Endothelial cell of umbilical vein (primary cell): ENCODE measurements at regions not wholly inside any gene's neighbourhood (a gene's known extent, or its start where the extent isn't known, plus 50 kb on each side); places are given as distances from the start of the nearest gene placed in this dataset.

Experiments
- BruUV-seq: library from RNA; stranded (reverse); fragments of 400-500 nt; replicated peaks from 2 replicates; lab custom pipeline; 2021; lab: Mats Ljungman, UMichigan
- CTCF ChIA-PET: fragments of 300-600, 350-600 bp; sonication (Branson Sonifier 250); formaldehyde crosslinking; loops from one replicate; lab custom pipeline; 2021; ENCODE audit warnings: antibody characterized with exemption, inconsistent platforms; lab: Charles Lee
- POLR2A ChIA-PET: fragments of 300-600, 350-600 bp; sonication (Branson Sonifier 250); formaldehyde crosslinking; loops from one replicate; lab custom pipeline; 2021; ENCODE audit warnings: antibody characterized with exemption, inconsistent platforms; lab: Charles Lee
- DNase-seq: peaks from one replicate; pipeline ENCODE4 v3.0.0-alpha.2; 2011; ENCODE audit warnings: low read depth, low spot score
- FAIRE-seq: peaks from 2 replicates; lab custom pipeline; 2011; peaks lifted over from hg19 to GRCh38; lab: Jason Lieb, UNC
- H2AFZ ChIP-seq: 2 replicates; pipeline ENCODE4 v1.6.0; 2012; ENCODE audit warnings: low read depth, low read length, control low read depth, inconsistent platforms
- H3K27ac ChIP-seq: 2 replicates; pipeline ENCODE4 v1.5.1; 2011; ENCODE audit warnings: low read depth, mild to moderate bottlenecking, control low read depth, low read length, moderate library complexity; ENCODE audit not compliant: insufficient read depth
- H3K27me3 ChIP-seq, 2 experiments: 2 replicates each; pipeline versions ENCODE4 v1.6.0 to v1.6.1; 2011; ENCODE audit warnings: low read length in 2 of 2, mixed read lengths in 1 of 2; ENCODE audit not compliant: control insufficient read depth in 2 of 2, insufficient read depth in 2 of 2
- H3K36me3 ChIP-seq, 2 experiments: 2 replicates in 1 of 2; 3 replicates in 1 of 2; pipeline ENCODE4 v1.5.1; 2011; ENCODE audit warnings: low read length in 2 of 2, mild to moderate bottlenecking in 1 of 2, moderate library complexity in 1 of 2; ENCODE audit not compliant: control insufficient read depth in 2 of 2, insufficient read depth in 2 of 2; ENCODE audit errors: extremely low read depth in 1 of 2
- H3K4me1 ChIP-seq: 3 replicates; pipeline ENCODE4 v1.5.1; 2011; ENCODE audit warnings: mild to moderate bottlenecking, low read length; ENCODE audit not compliant: control insufficient read depth, insufficient read depth; ENCODE audit errors: extremely low read depth
- H3K4me2 ChIP-seq: 2 replicates; pipeline ENCODE4 v1.6.1; 2011; ENCODE audit warnings: low read length, control low read depth, mixed read lengths; ENCODE audit not compliant: insufficient read depth
- H3K4me3 ChIP-seq, 3 experiments: fragments of 200-600 bp in 1 of 3; sonication (generic), shearing (Covaris generic) in 1 of 3; replicated peaks in 1 of 3; 2 replicates each; pipeline ENCODE4 v1.5.1; 2011 to 2016; ENCODE audit warnings: control low read depth in 3 of 3, low read length in 3 of 3, mild to moderate bottlenecking in 2 of 3, inconsistent platforms in 1 of 3, low read depth in 1 of 3, moderate library complexity in 1 of 3; ENCODE audit not compliant: insufficient read depth in 1 of 3
- H3K79me2 ChIP-seq: 2 replicates; pipeline ENCODE4 v1.6.0; 2012; ENCODE audit warnings: low read length, inconsistent platforms; ENCODE audit not compliant: control insufficient read depth, insufficient read depth
- H3K9ac ChIP-seq: replicated peaks from 2 replicates; pipeline ENCODE3; 2011; ENCODE audit warnings: low read length, control low read depth; ENCODE audit not compliant: insufficient read depth; ENCODE audit errors: extremely low read depth
- H3K9me1 ChIP-seq: replicated peaks from 3 replicates; pipeline ENCODE4 v1.6.0; 2011; ENCODE audit warnings: mild to moderate bottlenecking, low read length; ENCODE audit not compliant: control insufficient read depth, insufficient read depth; ENCODE audit errors: extremely low read depth
- H3K9me3 ChIP-seq: replicated peaks from 2 replicates; pipeline ENCODE4 v1.5.1; 2012; ENCODE audit warnings: low read length, inconsistent platforms; ENCODE audit not compliant: control insufficient read depth, insufficient read depth
- H4K20me1 ChIP-seq: replicated peaks from 2 replicates; pipeline ENCODE3; 2011; ENCODE audit warnings: mild to moderate bottlenecking, low read length; ENCODE audit not compliant: control insufficient read depth, insufficient read depth; ENCODE audit errors: extremely low read depth
- CTCF ChIP-seq, 2 donors: IDR thresholded peaks; 1 replicate in 1 of 2; 2 replicates in 1 of 2; pipeline ENCODE4 v1.5.1; 2011; ENCODE audit warnings: low read length in 2 of 2, mild to moderate bottlenecking in 2 of 2, moderate library complexity in 2 of 2, control low read depth in 1 of 2, inconsistent platforms in 1 of 2, low read depth in 1 of 2; ENCODE audit not compliant: insufficient read depth in 1 of 2; ENCODE audit errors: extremely low read depth in 1 of 2
- EZH2 ChIP-seq: IDR thresholded peaks from 2 replicates; pipeline ENCODE4 v1.6.1; 2012; ENCODE audit warnings: borderline replicate concordance, low read depth, mild to moderate bottlenecking, moderate library complexity, low read length, inconsistent platforms; ENCODE audit not compliant: severe bottlenecking
- FOS ChIP-seq: IDR thresholded peaks from 2 replicates; pipeline ENCODE4 v1.6.1; 2011; ENCODE audit warnings: mild to moderate bottlenecking, low read length, moderate library complexity, borderline replicate concordance; ENCODE audit not compliant: insufficient read depth
- GATA2 ChIP-seq: IDR thresholded peaks from 2 replicates; pipeline ENCODE4 v1.7.0; 2011; ENCODE audit warnings: low read depth, mild to moderate bottlenecking, moderate library complexity, mixed read lengths, low read length; ENCODE audit not compliant: insufficient read length, insufficient read depth
- MYC ChIP-seq: IDR thresholded peaks from one replicate; pipeline ENCODE4 v1.6.1; 2011; ENCODE audit warnings: mild to moderate bottlenecking, low read depth, low read length
- POLR2A ChIP-seq: IDR thresholded peaks from 2 replicates; pipeline ENCODE4 v1.6.1; 2012; ENCODE audit warnings: low read depth, mild to moderate bottlenecking, control low read depth, low read length
- POLR2AphosphoS5 ChIP-seq: IDR thresholded peaks from 2 replicates; pipeline ENCODE4 v1.6.1; 2012; ENCODE audit warnings: low read depth, mild to moderate bottlenecking, control low read depth, low read length, moderate library complexity; ENCODE audit not compliant: insufficient read depth
- dilution Hi-C: fragments of 300-500 bp; cut with MboI; formaldehyde crosslinking; loops from one replicate; pipeline ENCODE4 v1.15.0; 2019; ENCODE audit warnings: low sequenced_read_pairs; ENCODE audit not compliant: extremely low pct_ligation_motif_present
- intact Hi-C: fragments of 100-400 bp; cut with micrococcal nuclease; formaldehyde crosslinking; loops from one replicate; pipeline ENCODE4 v1.10.0; 2022

DNA sequence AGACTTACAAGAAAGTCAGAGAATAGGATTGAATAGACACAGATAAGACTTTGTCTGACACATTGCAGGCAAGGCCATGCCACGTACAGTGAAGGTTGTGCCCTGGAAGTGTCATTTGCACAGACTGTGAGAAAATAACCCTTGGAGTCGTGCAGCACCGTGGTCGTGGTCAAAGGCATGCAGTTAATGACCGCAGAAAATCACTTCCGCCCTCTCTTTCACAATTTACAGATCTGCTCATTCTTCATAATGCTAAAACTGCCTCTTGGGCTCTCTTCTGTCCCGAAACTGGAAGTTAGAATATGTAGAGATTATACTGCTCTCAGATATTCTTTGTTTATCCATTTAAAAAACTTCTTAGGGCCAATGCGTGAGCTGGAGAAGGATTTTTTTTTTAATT is 73.2 kb upstream of the CTXND1 start:
- Histone ChIP-seq H3K36me3 (no peaks in the 10 kb centered on the region), H4K20me1 (no peaks in the 10 kb centered on the region), H3K9ac (no peak overlapping the region), H3K79me2 (no peaks in the 10 kb centered on the region), H3K27me3 (no peaks in the 10 kb centered on the region), H3K9me3 (no peaks in the 10 kb centered on the region), H3K4me2 (no peak overlapping the region), H3K4me1 (no peaks in the 10 kb centered on the region), H3K9me1 (no peaks in the 10 kb centered on the region), H3K4me3 (no peak overlapping the region), H2AFZ (no peak overlapping the region), H3K27ac (no peak overlapping the region)
- ChIA-PET CTCF (no interaction called here), POLR2A (no interaction called here)
- dilution Hi-C loops, result no loop called here
- intact Hi-C loops, result no loop called here
- FAIRE-seq (no peak), DNase-seq (no peak)
- TF ChIP-seq POLR2AphosphoS5, result no peak
- no peak for TF ChIP-seq CTCF (IDR thresholded peaks at IDR 0.05; ENCODE audit: extremely low read depth in 1 of 2, insufficient read depth in 1 of 2, low read depth in 1 of 2, low read length in 2 of 2)
- TF ChIP-seq EZH2, result no peak
- TF ChIP-seq GATA2, result no peak
- TF ChIP-seq FOS, result no peak
- BruUV-seq, result no TSS peak

GRCh38 chr15:80326270-80326669 is 74.3 kb upstream of the CTXND1 start:
- intact Hi-C loops (no loop called here), dilution Hi-C loops (no loop called here)
- DNase-seq (no peak), FAIRE-seq (no peak)
- Histone ChIP-seq H3K27me3 (no peaks in the 10 kb centered on the region), H3K9me3 (no peaks in the 10 kb centered on the region), H3K36me3 (no peaks in the 10 kb centered on the region), H3K79me2 (no peaks in the 10 kb centered on the region), H3K4me3 (no peak overlapping the region), H2AFZ (no peak overlapping the region), H3K9ac (no peak overlapping the region), H3K4me1 (no peaks in the 10 kb centered on the region), H3K4me2 (no peak overlapping the region), H4K20me1 (no peaks in the 10 kb centered on the region), H3K27ac (no peak overlapping the region), H3K9me1 (no peaks in the 10 kb centered on the region)
- no TSS peak for BruUV-seq
- ChIA-PET POLR2A (no interaction called here), CTCF (no interaction called here)
- TF ChIP-seq POLR2A (no peak), MYC (no peak)
